ENCODE measurements at regions not wholly inside any gene's neighbourhood (a gene's known extent, or its start where the extent isn't known, plus 50 kb on each side); places are given as distances from the start of the nearest gene placed in this dataset.

DNA sequence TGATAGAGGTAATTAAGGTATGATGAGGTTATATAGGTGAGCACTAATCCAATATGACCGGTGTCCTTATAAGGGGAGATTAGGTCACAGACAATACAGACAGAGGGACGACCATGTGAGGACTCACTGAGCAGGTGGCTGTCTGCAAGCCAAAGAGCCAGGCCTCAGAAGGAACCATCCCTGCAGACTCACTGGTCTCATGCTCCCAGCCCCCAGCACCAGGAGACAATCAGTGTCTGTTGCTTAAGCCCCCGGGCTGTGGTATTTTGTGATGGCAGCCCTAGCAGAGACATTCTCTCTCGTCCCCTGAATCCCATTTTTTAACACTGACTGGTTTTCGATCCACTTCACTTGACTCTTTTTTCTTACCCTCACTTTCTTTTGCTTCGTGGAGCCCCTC lies 51.9 kb upstream of the PABPC3 start:
- ATAC-seq: no peak
- in situ Hi-C loops (cut with MboI; ENCODE audit: low sequenced_read_pairs in 4 of 4) (no loop called here), intact Hi-C loops (cut with DNase I; ENCODE audit: low total_unique reads) (no loop called here)
- no peak overlapping the region for H3K4me3 ChIP-seq
- DNase-seq: no peak
- no peaks in the 10 kb centered on the region for H3K36me3 ChIP-seq
- no peak for TF ChIP-seq CTCF (IDR thresholded peaks at IDR 0.05 in 4 of 5, conservative IDR thresholded peaks at IDR 0.05 in 1 of 5)
- TF ChIP-seq POLR2A (IDR thresholded peaks at IDR 0.05): no peak
- H3K27ac ChIP-seq: no peak overlapping the region
- H3K27me3 ChIP-seq: peaks cover 16 to 30% (median 29%) of the 10 kb centered on the region in 3 donors
- no peaks in the 10 kb centered on the region for H3K9me3 ChIP-seq
- H3K4me1 ChIP-seq: no peaks in the 10 kb centered on the region

All from gastrocnemius medialis (tissue), 4 donors.